ENCODE measurements at regions not wholly inside any gene's neighbourhood (a gene's known extent, or its start where the extent isn't known, plus 50 kb on each side); places are given as distances from the start of the nearest gene placed in this dataset.

GRCh38 chr1:55534565-55535121 is 319.5 kb upstream of the USP24 start:
- DNase-seq (ENCODE audit: extremely low read depth, low read depth), result no peak
- no peak overlapping the region for H3K4me3 ChIP-seq (replicated peaks; ENCODE audit: low read depth, low read length)
- no peak for TF ChIP-seq CTCF (IDR thresholded peaks at IDR 0.05; ENCODE audit: low read depth, low read length, missing control alignments)

GRCh38 chr1:55531644-55532043 is 316.5 kb upstream of the USP24 start:
- DNase-seq (ENCODE audit: extremely low read depth, low read depth), result no peak
- H3K4me3 ChIP-seq (replicated peaks; ENCODE audit: low read depth, low read length), result no peak overlapping the region
- no peak for TF ChIP-seq CTCF (IDR thresholded peaks at IDR 0.05; ENCODE audit: low read depth, low read length, missing control alignments)

- TF ChIP-seq CTCF (IDR thresholded peaks at IDR 0.05; ENCODE audit: low read depth, low read length, missing control alignments), result no peak
- no peak overlapping the region for H3K4me3 ChIP-seq (replicated peaks; ENCODE audit: low read depth, low read length)
- DNase-seq (ENCODE audit: extremely low read depth, low read depth), result no peak
Observed at GRCh38 chr1:55530749-55531478, 315.8 kb upstream of the USP24 start.

GRCh38 chr1:55529017-55529416 is 313.9 kb upstream of the USP24 start:
- H3K4me3 ChIP-seq (replicated peaks; ENCODE audit: low read depth, low read length), result no peak overlapping the region
- TF ChIP-seq CTCF (IDR thresholded peaks at IDR 0.05; ENCODE audit: low read depth, low read length, missing control alignments), result no peak
- no peak for DNase-seq (ENCODE audit: extremely low read depth, low read depth)

- no peak for TF ChIP-seq CTCF (IDR thresholded peaks at IDR 0.05; ENCODE audit: low read depth, low read length, missing control alignments)
- no peak overlapping the region for H3K4me3 ChIP-seq (replicated peaks; ENCODE audit: low read depth, low read length)
- no peak for DNase-seq (ENCODE audit: extremely low read depth, low read depth)
Observed at GRCh38 chr1:55527831-55528230, 312.7 kb upstream of the USP24 start.

- no peak for DNase-seq (ENCODE audit: extremely low read depth, low read depth)
- H3K4me3 ChIP-seq (replicated peaks; ENCODE audit: low read depth, low read length), result no peak overlapping the region
- TF ChIP-seq CTCF (IDR thresholded peaks at IDR 0.05; ENCODE audit: low read depth, low read length, missing control alignments), result no peak
Observed at GRCh38 chr1:55526716-55527115, 311.6 kb upstream of the USP24 start.

Data from HFF-Myc (cell line).